Myocyte (in vitro differentiated cells): ENCODE measurements at regions not wholly inside any gene's neighbourhood (a gene's known extent, or its start where the extent isn't known, plus 50 kb on each side); places are given as distances from the start of the nearest gene placed in this dataset.
"Not testable (repeated sequence)": the region's sequence is repeated elsewhere in the genome, so short reads cannot be mapped to it uniquely, and the experiment has no call there.

Experiments
- DNase-seq: peaks from one replicate; pipeline ENCODE4 v3.0.0-alpha.2; 2012; ENCODE audit warnings: low read depth

DNA sequence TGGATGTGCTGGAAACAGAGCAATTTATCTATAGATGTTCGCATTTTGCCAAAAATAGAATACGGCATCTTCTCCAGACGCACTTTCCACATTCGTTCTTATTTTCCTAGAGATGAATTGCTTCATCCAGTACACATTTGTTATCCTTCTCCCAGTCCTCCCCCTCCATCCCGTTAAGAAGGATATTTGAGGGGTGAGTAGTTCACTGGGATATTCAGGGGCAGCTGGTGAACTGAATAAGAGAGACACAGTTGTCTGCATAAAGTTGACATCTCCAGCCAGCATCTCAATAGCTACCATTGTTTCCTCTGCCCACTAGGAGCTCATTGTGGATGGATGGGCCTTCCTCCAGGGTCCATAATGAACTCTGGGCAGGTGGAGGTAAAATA is 456.8 kb upstream of the NRP1 start:
- peak; percentile 68 for DNase-seq

DNA sequence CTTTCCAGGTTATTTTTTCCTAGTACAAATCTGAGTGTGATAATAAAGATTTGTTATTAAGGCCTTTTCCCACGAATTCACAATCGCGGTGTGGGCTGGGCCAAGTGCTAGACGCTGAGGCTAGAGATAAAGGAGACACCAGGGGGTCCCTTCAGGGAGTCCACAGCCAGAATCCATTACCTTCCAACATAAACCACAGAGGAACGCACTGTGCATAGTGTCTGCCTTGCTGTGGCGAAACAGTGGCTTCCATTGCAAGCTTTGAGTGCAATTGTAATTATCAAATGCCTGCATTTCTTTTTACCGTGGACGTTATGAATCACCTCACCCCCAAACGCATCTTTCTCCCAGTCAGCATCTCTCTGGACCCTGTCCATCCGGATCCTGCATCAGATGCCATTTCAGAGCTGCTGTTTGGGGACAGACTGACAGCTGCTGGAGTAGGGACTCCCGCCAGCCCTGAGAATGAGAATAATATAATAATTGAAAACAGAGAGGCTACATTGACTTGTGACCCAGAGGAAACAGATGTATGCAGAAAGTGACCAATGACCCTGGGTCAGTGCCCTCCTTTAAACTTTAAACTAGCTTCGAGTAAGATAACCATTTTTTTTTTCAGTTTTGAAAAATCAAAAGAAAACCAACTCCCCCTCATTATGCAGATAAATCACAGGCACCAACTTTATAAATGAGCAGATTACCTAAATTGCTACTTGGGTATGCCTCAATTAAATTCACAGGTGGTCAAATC is 456.2 kb upstream of the NRP1 start:
- no peak for DNase-seq

DNA sequence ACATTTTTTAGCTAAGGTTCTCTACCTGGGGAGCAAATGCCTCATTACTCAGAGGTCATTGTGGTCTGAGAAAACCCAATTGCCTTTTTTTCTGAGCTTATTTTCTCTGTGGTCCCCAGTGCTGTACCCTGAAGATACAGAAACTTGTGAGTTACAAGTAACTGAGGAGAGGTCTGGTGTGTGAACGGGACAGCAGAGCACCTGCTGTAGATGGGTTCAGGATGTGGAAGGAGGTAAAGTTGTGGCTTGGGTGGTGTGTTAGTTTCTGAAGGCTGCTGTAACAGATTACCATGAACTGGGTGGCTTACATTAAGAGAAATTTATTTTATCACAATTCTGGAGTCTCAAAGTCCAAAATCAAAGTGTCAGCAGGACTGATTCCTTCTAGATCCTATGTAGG is 449.1 kb upstream of the NRP1 start:
- no peak for DNase-seq

DNA sequence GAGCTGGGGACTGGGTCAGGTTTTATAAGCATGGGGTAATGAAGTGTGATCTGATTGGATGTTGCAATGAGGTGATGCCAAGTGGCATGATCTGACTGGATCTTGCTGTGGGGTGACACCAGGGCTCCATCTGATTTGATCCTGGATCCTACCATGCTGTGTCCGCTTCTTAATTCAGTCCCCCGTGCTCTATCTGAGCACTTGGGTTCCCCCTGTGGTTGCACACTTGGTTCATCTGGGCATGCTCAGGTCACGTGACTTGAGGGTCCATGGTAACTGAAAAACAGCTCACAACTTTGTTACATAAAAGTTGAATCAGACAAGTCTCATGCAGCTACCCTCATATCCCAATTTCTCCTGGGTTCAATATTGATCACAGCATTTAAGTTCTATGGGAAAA is 448.6 kb upstream of the NRP1 start:
- no peak for DNase-seq

DNA sequence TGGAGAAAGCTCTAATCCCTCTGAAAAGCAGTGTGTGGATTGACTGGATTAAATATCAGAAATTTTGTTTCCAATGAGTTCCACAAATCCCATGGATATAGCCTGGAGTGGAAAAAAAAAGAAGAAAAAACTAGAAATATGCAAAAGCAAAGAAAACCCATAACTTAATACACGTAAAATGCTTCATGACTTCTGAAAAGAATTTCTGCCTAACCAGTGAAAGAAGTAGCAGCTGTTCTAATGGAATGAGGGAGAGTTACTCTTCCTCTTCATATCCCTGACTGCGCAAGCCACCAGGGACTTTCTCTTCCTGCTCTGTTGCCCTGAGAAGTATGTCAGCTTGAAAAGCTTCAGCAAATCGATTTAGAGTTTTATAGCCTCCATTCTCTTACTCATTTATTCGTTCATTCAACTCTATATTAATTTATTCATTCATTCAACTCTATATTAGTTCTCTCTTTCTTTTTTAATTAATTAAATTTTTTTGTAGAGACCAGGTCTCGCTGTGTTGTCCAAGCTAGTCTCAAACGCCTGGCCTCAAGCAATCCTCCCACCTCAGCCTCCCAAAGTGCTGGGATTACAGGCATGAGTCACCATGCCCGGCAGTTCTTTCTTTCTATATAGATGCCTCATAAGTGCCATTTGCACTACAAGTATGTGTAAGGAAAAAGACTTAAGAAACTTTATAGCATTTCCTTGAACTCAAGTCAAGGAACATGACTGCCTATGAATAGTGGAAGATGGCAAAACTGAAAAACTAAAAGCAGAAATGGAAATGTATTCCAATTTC is 447.3 kb upstream of the NRP1 start:
- DNase-seq = peak; percentile 67

DNA sequence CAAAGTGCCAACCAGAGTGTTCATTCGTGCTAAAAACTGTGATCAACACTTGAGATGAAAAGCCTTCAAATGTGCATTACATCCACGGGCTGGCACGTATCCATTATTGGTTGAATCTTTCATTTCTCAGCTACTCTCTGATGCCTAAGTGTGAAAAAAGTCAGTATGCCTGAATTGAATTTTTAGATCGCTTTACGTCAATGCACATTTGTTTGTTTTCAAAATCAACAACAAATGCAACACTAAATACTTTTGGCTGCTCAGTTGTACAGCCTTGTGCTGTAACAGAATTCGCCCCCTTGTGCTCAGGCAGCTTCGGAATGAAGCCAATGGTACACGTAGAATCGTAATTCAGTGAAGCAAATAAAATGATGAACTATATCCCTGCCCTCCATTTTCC is 446.5 kb upstream of the NRP1 start:
- no peak for DNase-seq

DNA sequence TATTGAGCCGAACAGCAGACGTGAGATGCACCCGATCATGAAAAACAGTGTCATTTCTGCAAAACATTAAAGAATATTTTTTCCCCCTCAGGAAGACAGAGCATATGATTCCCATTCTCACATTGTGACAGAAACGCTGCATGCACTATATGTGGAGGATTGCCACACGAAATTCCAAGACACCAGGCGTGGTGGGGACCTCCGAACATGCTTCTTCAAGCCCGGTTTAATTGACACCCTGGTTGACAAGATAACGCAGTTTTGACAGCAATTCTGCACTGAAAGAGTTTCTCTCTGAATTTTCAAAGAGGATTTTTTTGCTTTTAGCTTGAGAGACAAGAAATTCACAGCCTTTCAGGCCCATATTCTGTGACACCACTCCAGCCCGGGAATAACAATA is 442.8 kb upstream of the NRP1 start:
- no peak for DNase-seq

DNA sequence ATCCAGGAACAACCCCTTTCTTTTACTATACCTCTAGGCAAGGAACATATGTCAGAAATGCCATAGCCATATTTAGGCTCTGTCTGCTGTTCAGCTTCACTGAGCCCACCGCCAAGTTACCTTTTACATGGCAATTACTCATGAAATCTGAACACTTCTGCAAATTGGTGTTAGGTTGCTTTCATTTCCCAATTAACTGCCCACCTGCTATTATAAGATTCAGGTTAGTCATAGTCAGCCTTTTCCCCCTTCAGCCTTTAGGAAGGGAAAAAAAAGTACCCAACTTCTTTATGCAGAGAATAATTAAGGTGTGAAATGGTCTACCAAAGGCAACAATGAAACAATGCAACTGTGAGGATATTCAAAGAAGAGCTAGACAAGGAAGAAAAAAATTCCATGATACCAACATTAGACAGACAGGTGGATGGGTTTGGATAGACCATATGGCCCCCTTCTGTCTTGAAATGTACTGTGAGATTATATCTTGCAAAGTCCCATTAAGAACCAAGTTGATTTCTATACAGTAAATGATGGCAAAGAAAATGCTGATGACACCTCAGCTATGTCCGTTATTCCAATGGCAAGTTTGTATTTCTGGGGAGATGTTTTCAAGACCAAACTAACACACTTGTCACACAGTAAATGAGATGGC is 442.1 kb upstream of the NRP1 start:
- DNase-seq = no peak

DNA sequence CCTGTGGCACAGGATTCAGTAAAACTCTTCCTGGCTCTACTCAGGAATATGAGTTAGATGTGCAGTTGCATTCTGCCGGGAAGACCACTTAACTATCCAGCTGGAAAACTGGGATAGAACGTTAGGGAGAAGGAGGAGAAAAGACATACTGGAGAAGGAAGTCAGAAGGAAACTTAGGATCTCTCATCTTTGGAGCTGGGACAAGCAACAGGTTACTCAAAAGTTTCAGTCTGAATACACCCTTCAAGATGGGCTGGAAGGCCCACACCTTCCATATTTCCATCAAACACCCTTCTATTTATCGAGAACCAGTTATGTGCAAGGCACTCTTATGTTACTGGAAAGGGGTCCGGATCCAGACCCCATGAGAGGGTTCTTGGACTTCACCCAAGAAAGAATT is 440.4 kb upstream of the NRP1 start:
- no peak for DNase-seq

DNA sequence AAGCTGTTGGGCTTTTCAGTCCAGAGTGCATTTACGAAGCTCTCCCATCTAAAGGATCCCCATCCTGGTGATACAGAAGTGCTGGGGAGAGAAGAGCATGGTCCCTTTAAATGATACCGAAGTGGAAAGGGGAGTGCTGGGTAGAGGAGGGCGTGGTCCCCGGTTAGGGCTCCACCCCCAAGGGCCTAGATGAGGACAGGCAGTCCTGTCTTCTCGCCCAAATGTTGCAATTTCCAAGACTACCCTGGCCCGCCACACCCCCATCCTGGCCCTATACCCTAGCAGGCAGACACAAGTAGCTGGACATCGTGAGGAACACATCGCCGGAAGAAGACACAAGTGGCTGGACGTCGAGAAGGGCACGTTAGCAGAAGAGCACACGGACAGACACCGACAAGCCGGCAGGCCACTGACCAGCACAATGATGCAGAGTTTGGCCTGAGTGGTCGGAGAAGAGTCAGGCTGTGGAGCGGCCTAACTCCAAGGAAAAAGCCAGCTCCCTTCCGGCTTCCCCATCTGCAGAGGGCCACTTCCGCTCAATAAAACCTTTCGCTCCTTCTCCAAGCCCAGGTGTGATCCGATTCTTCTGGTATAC is 439.5 kb upstream of the NRP1 start:
- DNase-seq = no peak

DNA sequence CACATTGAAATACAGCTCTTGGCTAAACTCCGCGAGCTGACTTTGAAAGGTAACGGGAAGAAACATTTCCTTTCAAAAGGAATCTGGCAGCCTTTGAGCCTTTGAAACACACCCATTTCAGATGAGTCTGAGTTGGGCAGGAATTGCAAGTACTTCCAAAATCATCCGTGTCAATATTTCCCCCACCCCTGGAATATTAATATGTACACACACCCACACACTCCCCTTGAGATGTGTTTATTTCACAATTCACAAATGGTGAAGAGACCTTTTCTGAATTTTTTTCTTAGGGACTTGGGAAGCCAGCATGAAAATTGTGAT is 438.7 kb upstream of the NRP1 start:
- DNase-seq = no peak

DNA sequence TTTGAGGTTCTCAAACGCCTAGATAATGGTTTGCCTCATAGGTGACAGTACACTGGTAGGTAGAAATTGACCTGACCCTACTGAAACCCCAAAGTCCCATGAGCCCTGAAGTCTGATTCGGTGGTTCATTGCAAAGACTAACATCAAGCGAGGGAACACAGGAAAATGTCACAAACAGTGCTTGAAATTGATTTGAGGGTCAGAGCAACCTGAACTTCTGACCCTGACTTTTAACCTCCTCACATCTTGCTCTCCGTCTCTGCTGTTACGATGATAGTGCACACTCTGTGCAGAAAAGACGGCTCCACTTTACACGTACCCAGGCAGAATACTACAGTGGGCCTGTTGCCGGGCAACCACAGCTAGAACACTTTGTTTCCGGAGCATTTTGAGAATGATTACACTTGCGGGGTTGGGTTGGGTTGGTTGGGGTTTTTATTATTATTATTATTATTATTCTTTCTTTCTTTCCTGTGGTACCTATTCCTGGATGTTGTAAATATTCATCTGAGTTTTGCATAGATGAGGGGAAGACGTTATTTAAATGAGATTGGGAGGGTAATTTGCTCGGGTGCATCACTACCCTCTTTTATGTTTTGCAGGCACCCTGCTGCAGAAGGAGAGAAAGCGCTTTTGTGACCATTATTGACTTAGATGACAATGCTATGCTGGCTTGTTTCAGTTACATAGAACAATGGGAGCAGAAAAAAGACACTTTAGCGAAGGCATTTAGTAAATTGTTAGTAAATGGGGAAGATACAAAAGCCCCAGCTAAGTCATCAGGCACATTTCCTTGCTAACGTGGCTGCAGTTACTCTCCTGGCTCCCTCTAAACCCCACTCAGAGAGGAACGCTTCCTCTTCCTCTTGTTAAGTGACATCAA is 438.1 kb upstream of the NRP1 start:
- no peak for DNase-seq

DNA sequence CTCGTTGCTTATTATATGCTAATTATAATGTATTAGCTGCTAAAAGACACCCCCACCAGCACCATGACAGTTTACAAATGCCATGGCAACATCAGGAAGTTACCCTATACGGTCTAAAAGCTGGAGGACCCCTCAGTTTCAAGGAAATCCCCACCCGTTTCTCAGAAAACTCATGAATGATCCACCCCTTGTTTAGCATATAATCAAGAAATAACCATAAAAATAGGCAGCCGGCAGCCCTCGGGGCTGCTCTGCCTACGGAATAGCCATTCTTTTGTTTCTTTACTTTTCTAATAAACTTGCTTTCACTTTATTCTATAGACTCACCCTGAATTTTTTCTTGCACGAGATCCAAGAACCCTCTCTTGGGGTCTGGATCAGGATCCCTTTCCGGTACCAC is 437.4 kb upstream of the NRP1 start:
- DNase-seq = not testable (repeated sequence)

DNA sequence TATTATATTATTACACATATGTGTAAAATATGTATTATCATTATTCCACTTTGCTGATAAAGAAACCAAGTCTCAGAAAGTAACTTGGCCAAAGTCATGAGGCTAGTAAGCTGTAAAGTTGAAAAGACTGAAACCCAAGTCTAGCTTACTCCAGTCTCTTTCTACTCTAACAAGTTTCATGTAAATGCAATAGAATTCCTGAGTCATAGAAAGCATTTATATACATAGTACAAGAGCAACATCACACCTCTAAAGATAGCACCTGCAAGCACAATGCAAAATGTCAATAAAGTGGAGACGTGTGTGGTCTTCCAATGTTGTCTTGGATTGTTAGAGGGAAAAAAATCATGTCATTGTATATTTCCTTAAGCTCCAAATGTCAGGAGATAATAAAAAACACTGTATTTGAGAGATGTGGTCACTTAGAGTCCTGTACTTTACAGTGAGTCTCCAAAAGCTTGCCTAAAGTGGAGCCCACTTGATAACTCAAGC is 430.3 kb upstream of the NRP1 start:
- no peak for DNase-seq

DNA sequence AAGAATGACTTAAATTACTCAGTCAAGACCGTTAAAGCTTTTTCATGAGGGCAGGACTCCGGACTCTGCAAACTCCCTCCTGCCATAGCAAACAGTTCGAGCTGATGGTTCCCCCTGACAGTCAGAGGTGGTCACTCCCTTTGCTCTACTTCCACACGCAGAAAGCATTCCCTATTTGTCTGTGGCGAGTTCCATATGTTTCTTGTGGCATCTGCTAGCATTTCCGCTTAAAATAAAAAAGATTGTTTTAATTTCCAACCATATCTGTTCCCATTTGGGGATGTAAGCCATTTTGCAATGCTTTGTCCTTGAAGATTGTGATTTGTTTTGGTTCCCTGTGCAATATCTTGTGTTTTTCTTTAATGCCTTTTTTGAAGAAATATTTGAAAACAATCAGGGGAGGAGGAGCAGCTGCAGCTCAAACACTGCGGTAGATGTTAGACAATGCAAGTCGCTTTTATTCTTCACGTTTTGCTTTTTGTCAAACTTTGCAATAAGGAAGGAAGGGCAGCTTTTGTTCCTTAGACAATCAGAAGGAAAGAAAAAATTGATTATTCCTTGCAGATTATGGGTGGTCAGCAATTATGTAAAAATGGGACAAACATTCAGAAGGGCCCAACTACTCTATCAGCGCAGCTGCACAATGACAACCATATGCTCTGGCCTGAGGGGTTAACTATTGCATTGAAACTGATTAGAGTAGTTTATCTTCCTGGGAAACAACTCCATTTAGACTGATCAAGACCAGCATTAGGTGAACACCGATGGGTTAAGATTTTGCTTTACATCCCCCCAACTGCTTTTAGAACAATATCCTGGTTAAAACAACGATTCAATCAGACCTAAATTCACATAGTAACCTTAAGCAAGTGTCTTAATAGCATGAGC is 425.8 kb upstream of the NRP1 start:
- no peak for DNase-seq

DNA sequence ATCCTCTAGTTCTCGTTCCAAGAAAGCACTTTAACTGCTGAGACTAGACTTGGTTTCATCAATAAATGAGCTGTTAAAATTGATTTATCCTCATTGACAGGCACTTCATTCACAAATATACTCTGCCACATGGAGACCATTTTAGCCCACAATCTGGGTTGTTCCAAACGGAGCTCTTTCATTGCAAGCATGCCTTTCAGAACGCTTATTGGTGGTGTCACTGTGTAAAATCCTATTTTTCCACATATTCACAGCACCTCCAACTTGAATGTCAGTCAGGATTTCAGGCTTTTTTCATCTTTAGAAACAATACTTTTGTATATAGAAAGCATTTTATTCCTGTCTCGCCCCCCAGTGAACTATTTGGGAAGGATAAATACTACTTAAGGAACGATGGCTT is 424.7 kb upstream of the NRP1 start:
- no peak for DNase-seq

DNA sequence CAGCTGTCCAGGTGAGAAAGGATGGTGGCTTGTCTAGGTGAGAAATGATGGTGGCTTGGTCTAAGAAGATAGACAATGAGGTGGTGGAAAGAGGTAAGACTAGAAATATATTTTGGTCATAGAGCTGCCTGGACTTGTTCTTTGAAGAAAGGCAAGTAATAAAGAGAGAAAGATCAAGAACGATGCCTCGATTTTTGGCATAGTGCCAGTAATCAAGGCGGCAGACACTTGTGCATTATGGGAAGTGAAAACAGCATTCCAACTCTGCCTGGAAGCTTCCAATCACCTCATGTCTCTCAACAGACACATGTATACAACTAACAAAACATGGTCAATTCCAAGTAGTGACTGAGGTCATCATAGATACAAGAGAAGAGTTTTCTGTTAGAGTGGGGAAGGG is 423.8 kb upstream of the NRP1 start:
- DNase-seq = no peak

DNA sequence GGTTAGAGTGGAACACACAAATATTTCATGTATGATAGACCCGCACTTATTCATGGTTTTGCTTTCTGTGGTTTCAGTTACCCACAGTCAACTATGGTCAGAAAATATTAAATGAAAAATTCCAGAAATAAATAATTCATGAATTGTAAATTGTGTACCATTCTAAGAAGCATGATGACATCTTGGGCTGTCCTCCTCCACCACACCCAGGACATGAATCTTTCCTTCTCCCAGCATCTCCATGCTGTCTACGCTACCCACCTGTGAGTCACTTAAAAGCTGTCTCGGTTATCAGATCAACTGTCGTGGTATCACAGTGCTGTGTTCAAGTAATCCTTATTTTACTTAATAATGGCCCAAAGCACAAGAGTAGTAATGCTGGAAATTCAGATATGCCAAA is 419.6 kb upstream of the NRP1 start:
- no peak for DNase-seq

DNA sequence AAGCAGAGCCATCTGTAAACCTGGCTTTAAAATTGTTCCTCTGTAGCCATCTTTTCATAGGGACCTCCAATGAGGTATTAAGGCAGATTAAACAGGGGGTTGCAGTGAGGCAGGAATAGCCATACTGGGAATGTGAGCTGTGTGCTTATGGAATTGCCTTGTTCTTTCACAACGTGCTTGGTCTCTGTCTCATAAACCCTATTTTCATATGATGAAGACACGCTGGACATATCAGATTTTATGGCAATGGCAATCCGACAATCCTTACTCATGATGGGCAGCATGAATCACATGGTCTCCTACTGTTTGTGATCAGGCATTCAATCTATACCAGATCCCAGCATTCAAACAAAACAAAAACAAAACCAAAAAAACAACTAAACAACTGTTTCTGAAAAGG is 418.9 kb upstream of the NRP1 start:
- DNase-seq = no peak

DNA sequence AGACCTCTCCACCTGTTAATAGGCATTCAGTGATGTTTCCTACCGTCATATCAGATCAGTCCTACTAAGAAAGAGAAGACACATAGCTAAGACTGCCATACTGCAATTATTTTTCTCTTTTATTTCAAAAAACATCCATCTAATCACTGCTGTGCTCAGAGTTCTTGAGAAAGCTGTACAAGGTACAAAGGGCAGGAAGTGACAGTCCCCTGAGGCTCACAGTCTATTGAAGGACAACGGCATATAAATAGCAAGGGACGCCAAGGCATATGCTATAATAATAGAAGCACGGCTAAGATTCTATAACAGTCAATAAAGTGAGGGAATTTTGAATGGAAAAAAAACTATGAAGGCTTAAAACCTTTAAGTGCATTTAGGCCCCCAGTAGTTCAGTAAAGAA is 415.3 kb upstream of the NRP1 start:
- DNase-seq = no peak
